HG03439 (cell line): ENCODE measurements at regions not wholly inside any gene's neighbourhood (a gene's known extent, or its start where the extent isn't known, plus 50 kb on each side); places are given as distances from the start of the nearest gene placed in this dataset.

ENCODE experiments used
- ATAC-seq: cut with Tn5 transposase; IDR thresholded peaks from one replicate; pipeline ENCODE4 v1.9.1; 2021; ENCODE audit warnings: mild to moderate bottlenecking, moderate library complexity; ENCODE audit not compliant: unreplicated experiment

- no peak for ATAC-seq
Observed at GRCh38 chr14:49994951-49995561, 102.2 kb downstream of the ARF6 start.

- no peak for ATAC-seq
Observed at GRCh38 chr14:49997991-49998390, 105.1 kb downstream of the ARF6 start.

- peak; percentile 46 for ATAC-seq
Observed at GRCh38 chr14:49999146-49999761, 106.4 kb downstream of the ARF6 start.

GRCh38 chr14:49999826-50000379 lies 107.0 kb downstream of the ARF6 start:
- ATAC-seq: no peak

GRCh38 chr14:50000380-50001150 lies 107.7 kb downstream of the ARF6 start:
- no peak for ATAC-seq

- ATAC-seq: no peak
Observed at GRCh38 chr14:50001151-50001998, 108.5 kb downstream of the ARF6 start.

GRCh38 chr14:50001999-50002925 lies 109.4 kb downstream of the ARF6 start:
- ATAC-seq: no peak

- ATAC-seq: no peak
Observed at GRCh38 chr14:50002926-50003212, 110.0 kb downstream of the ARF6 start.

- ATAC-seq: peak; percentile 46
Observed at GRCh38 chr14:50003213-50004021, 110.5 kb downstream of the ARF6 start.

- no peak for ATAC-seq
Observed at GRCh38 chr14:50006141-50006540, 110.2 kb downstream of the VCPKMT start.

GRCh38 chr14:50007123-50007903 lies 109.1 kb downstream of the VCPKMT start:
- no peak for ATAC-seq

- no peak for ATAC-seq
Observed at GRCh38 chr14:50008562-50008961, 107.8 kb downstream of the VCPKMT start.

- ATAC-seq: no peak
Observed at GRCh38 chr14:50008974-50009373, 107.4 kb downstream of the VCPKMT start.

GRCh38 chr14:50010752-50011151 lies 105.6 kb downstream of the VCPKMT start:
- ATAC-seq: no peak

GRCh38 chr14:50011242-50011641 lies 105.1 kb downstream of the VCPKMT start:
- ATAC-seq: no peak

GRCh38 chr14:50012644-50013043 lies 103.7 kb downstream of the VCPKMT start:
- no peak for ATAC-seq

- no peak for ATAC-seq
Observed at GRCh38 chr14:50013198-50013918, 103.0 kb downstream of the VCPKMT start.

- ATAC-seq: no peak
Observed at GRCh38 chr14:50013934-50014333, 102.4 kb downstream of the VCPKMT start.
